Neural crest cell (in vitro differentiated cells): ENCODE measurements at regions not wholly inside any gene's neighbourhood (a gene's known extent, or its start where the extent isn't known, plus 50 kb on each side); places are given as distances from the start of the nearest gene placed in this dataset.

Experiments
- DNase-seq: peaks from one replicate; pipeline ENCODE4 v3.0.0; 2021; ENCODE audit warnings: low read depth, mixed read lengths, low spot score
- H3K27ac Mint-ChIP-seq: one replicate; pipeline ENCODE4 v1.8.0; 2021; ENCODE audit warnings: mild to moderate bottlenecking, mixed read lengths; ENCODE audit not compliant: unreplicated experiment
- H3K27me3 Mint-ChIP-seq: 2 replicates; pipeline ENCODE4 v1.8.0; 2021; ENCODE audit warnings: low read depth, mild to moderate bottlenecking, mixed read lengths
- H3K36me3 Mint-ChIP-seq: 2 replicates; pipeline ENCODE4 v1.8.0; 2021; ENCODE audit warnings: low read depth, mild to moderate bottlenecking, mixed read lengths
- H3K4me1 Mint-ChIP-seq: 2 replicates; pipeline ENCODE4 v1.8.0; 2021; ENCODE audit warnings: mixed read lengths
- H3K4me3 Mint-ChIP-seq: one replicate; pipeline ENCODE4 v1.8.0; 2021; ENCODE audit warnings: mild to moderate bottlenecking, mixed read lengths
- H3K9me3 Mint-ChIP-seq: 2 replicates; pipeline ENCODE4 v1.8.0; 2021; ENCODE audit warnings: mixed read lengths
- CTCF ChIP-seq: fragments of 200-600 bp; sonication (generic); conservative IDR thresholded peaks from 2 replicates; pipeline ENCODE4 v1.5.0; 2021; ENCODE audit warnings: antibody characterized with exemption, mild to moderate bottlenecking

DNA sequence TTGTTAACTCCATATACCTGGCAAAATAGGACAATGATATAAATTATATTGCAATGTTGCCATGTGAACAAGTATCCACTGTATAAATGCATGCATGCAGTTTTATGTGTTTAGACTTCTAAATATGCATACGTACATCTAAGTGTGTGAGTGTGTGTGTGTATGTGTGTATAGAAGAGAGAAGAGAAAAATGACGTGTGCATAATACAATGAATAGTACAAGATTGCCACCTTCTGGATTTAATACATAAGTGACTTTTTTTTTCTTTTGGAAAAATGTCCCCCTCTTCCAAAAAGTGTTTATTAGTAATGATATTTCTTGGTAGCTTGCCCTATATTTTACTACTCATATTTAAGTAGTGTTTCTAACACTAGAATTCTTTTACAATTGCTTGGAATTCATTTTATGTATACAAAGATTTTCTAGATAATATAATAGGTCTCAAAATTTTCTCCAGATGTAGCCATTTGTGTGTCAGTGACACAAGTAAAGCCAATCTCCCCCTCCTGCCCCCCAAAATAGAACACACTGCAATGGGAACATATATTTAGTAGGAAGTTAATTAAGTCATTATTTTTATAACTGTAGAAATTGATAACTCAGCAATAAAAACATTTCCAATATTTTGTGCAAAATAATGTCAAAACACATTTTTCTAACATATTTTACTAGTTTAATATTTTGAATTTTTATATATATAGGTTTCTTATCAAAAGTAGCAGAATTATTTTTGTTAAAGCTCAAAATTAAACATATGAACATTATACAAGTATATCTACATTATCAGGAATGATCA is 783.3 kb upstream of the ATXN8OS start:
- H3K27ac Mint-ChIP-seq: no peak overlapping the region
- H3K9me3 Mint-ChIP-seq: no peaks in the 10 kb centered on the region
- no peak overlapping the region for H3K4me3 Mint-ChIP-seq
- TF ChIP-seq CTCF: peak; percentile 76
- H3K4me1 Mint-ChIP-seq: no peaks in the 10 kb centered on the region
- no peaks in the 10 kb centered on the region for H3K36me3 Mint-ChIP-seq
- DNase-seq: no peak
- H3K27me3 Mint-ChIP-seq: no peaks in the 10 kb centered on the region

GRCh38 chr13:69319656-69320055 is 788.0 kb upstream of the ATXN8OS start:
- Mint-ChIP-seq H3K27me3 (no peaks in the 10 kb centered on the region), H3K4me3 (no peak overlapping the region), H3K36me3 (no peaks in the 10 kb centered on the region), H3K9me3 (no peaks in the 10 kb centered on the region), H3K4me1 (no peaks in the 10 kb centered on the region), H3K27ac (no peak overlapping the region)
- no peak for TF ChIP-seq CTCF
- no peak for DNase-seq

GRCh38 chr13:69315039-69315438 is 792.6 kb upstream of the ATXN8OS start:
- TF ChIP-seq CTCF: no peak
- H3K4me1 Mint-ChIP-seq: no peaks in the 10 kb centered on the region
- H3K9me3 Mint-ChIP-seq: no peaks in the 10 kb centered on the region
- no peaks in the 10 kb centered on the region for H3K27me3 Mint-ChIP-seq
- H3K36me3 Mint-ChIP-seq: no peaks in the 10 kb centered on the region
- H3K4me3 Mint-ChIP-seq: no peak overlapping the region
- H3K27ac Mint-ChIP-seq: no peak overlapping the region
- DNase-seq: no peak

DNA sequence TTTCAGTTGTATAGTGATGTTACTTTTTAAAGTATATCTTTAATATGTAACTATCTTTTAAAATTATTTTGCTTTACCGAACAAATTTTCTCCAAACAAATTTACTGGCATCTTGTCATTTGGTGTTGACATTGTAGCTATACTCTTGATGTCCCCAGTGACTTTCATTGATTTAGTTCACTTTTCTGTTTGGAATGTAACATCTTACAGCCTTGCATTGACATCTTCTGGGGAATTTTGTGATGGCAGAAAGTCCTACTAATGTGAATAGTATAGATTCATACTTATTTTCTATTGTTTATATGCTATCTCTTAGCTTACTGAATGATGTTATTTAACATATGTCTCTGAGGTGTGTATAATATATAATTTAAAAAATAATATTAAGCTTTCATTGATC is 800.9 kb upstream of the ATXN8OS start:
- DNase-seq: no peak
- Mint-ChIP-seq H3K36me3 (no peaks in the 10 kb centered on the region), H3K27me3 (no peaks in the 10 kb centered on the region), H3K9me3 (no peaks in the 10 kb centered on the region), H3K4me3 (no peak overlapping the region), H3K27ac (no peak overlapping the region), H3K4me1 (no peaks in the 10 kb centered on the region)
- no peak for TF ChIP-seq CTCF

GRCh38 chr13:69300131-69300530 is 807.5 kb upstream of the ATXN8OS start:
- Mint-ChIP-seq H3K4me1 (no peaks in the 10 kb centered on the region), H3K9me3 (no peaks in the 10 kb centered on the region), H3K36me3 (no peaks in the 10 kb centered on the region), H3K27me3 (no peaks in the 10 kb centered on the region), H3K27ac (no peak overlapping the region), H3K4me3 (no peak overlapping the region)
- TF ChIP-seq CTCF: no peak
- DNase-seq: no peak
